ENCODE measurements at regions not wholly inside any gene's neighbourhood (a gene's known extent, or its start where the extent isn't known, plus 50 kb on each side); places are given as distances from the start of the nearest gene placed in this dataset.

DNA sequence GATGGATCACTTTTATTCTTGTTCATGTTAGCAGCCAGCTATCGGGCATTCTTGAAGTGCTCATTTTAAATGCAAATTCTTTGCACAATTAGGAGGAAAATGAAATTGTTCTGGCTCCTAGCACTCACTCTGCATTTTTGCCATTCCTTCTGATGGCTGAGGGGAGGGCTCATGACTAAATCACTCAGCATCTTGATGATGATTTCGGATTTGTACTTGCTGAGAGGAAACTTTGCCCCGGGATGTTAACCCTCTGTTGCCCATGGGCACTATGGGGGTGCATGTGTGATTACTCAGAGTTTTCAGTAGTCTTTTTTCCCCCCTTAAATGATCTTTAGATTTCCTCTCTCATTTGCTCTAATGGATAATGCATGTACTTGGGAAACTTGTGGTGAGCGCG is 299.6 kb upstream of the C2CD4B start:
- no peaks in the 10 kb centered on the region for H3F3A ChIP-seq (ENCODE audit: insufficient read depth, low read length)
- H3K79me2 ChIP-seq (ENCODE audit: low read length) = no peaks in the 10 kb centered on the region
- no peaks in the 10 kb centered on the region for H3K36me3 ChIP-seq (replicated peaks; ENCODE audit: insufficient read depth, low read length)
- no peak overlapping the region for H3K4me2 ChIP-seq (ENCODE audit: low read depth, low read length)
- no peaks in the 10 kb centered on the region for H3K9me2 ChIP-seq (replicated peaks; ENCODE audit: insufficient read depth, low read length)
- no peaks in the 10 kb centered on the region for H3K4me1 ChIP-seq (ENCODE audit: low read length)
- H2AFZ ChIP-seq (ENCODE audit: low read length) = no peak overlapping the region
- H3K27ac ChIP-seq (ENCODE audit: low read length) = no peak overlapping the region
- no peak for TF ChIP-seq EZH2phosphoT487 (IDR thresholded peaks at IDR 0.05; ENCODE audit: low read length)
- no peak for TF ChIP-seq EZH2 (optimal IDR thresholded peaks at IDR 0.05; ENCODE audit: low read depth, low read length)
- TF ChIP-seq, protein P1, sequence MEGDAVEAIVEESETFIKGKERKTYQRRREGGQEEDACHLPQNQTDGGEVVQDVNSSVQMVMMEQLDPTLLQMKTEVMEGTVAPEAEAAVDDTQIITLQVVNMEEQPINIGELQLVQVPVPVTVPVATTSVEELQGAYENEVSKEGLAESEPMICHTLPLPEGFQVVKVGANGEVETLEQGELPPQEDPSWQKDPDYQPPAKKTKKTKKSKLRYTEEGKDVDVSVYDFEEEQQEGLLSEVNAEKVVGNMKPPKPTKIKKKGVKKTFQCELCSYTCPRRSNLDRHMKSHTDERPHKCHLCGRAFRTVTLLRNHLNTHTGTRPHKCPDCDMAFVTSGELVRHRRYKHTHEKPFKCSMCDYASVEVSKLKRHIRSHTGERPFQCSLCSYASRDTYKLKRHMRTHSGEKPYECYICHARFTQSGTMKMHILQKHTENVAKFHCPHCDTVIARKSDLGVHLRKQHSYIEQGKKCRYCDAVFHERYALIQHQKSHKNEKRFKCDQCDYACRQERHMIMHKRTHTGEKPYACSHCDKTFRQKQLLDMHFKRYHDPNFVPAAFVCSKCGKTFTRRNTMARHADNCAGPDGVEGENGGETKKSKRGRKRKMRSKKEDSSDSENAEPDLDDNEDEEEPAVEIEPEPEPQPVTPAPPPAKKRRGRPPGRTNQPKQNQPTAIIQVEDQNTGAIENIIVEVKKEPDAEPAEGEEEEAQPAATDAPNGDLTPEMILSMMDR (IDR thresholded peaks at IDR 0.05; ENCODE audit: low read length) = no peak
- no peak overlapping the region for H3K9ac ChIP-seq (ENCODE audit: low read length)
- no peak for DNase-seq
- H3K27me3 ChIP-seq (replicated peaks; ENCODE audit: insufficient read depth, low read length) = no peaks in the 10 kb centered on the region
- H3K4me3 ChIP-seq (ENCODE audit: low read length) = no peak overlapping the region
- no peaks in the 10 kb centered on the region for H3K9me3 ChIP-seq (replicated peaks; ENCODE audit: insufficient read depth, low read length)
- no peaks in the 10 kb centered on the region for H4K20me1 ChIP-seq (ENCODE audit: insufficient read depth, low read length)

DNA sequence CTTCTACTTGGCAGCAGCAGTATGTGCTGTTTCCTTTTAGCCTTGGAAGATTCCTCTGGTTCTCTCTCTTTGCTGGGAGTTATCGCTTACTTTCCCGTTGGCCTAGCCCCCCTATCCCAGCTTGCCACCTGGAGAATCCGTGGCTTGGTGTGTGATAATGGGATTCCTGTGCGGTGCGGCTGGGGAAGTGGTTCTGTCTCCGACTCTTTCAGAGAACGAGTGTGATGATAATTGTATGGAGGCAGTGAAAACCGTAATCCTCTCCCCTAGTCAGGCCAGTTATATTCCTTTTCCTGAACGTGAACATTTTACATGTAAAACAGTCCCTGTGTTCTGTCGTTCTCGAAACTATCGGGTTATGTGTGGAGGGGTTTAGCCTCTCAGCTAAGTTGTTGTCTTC is 300.1 kb upstream of the C2CD4B start:
- no peaks in the 10 kb centered on the region for H3K36me3 ChIP-seq (replicated peaks; ENCODE audit: insufficient read depth, low read length)
- no peaks in the 10 kb centered on the region for H3K9me2 ChIP-seq (replicated peaks; ENCODE audit: insufficient read depth, low read length)
- H3K79me2 ChIP-seq (ENCODE audit: low read length) = no peaks in the 10 kb centered on the region
- H2AFZ ChIP-seq (ENCODE audit: low read length) = no peak overlapping the region
- no peak overlapping the region for H3K27ac ChIP-seq (ENCODE audit: low read length)
- H3K9ac ChIP-seq (ENCODE audit: low read length) = no peak overlapping the region
- DNase-seq = no peak
- no peak overlapping the region for H3K4me3 ChIP-seq (ENCODE audit: low read length)
- H3K9me3 ChIP-seq (replicated peaks; ENCODE audit: insufficient read depth, low read length) = no peaks in the 10 kb centered on the region
- H3K4me2 ChIP-seq (ENCODE audit: low read depth, low read length) = no peak overlapping the region
- no peaks in the 10 kb centered on the region for H3F3A ChIP-seq (ENCODE audit: insufficient read depth, low read length)
- TF ChIP-seq EZH2 (optimal IDR thresholded peaks at IDR 0.05; ENCODE audit: low read depth, low read length) = no peak
- TF ChIP-seq, protein P1 (IDR thresholded peaks at IDR 0.05; ENCODE audit: low read length) = no peak
- no peak for TF ChIP-seq EZH2phosphoT487 (IDR thresholded peaks at IDR 0.05; ENCODE audit: low read length)
- H3K27me3 ChIP-seq (replicated peaks; ENCODE audit: insufficient read depth, low read length) = no peaks in the 10 kb centered on the region
- no peaks in the 10 kb centered on the region for H3K4me1 ChIP-seq (ENCODE audit: low read length)
- no peaks in the 10 kb centered on the region for H4K20me1 ChIP-seq (ENCODE audit: insufficient read depth, low read length)

DNA sequence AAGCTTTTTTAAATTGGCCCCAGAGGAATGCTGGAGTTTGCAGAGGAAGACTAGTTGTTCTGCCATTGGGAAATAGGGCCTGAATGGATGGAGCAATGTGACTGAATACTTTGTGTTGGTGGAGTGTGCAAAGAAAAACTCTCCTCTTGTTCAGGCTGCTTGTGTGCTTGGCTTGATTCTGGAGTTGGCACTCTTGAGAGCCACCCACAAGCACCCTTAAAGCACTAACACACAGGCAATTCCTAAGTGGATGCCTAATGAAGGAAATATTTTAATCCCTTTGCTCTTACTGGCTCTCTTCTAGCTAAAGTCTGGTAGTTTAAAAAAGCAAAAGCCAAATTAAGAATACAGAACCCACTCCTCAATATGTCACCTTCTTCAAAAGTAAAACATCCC is 304.4 kb upstream of the C2CD4B start:
- H3K36me3 ChIP-seq (replicated peaks; ENCODE audit: insufficient read depth, low read length) = no peaks in the 10 kb centered on the region
- no peak overlapping the region for H3K4me3 ChIP-seq (ENCODE audit: low read length)
- H3K27me3 ChIP-seq (replicated peaks; ENCODE audit: insufficient read depth, low read length) = no peaks in the 10 kb centered on the region
- no peak for DNase-seq
- no peaks in the 10 kb centered on the region for H3K9me3 ChIP-seq (replicated peaks; ENCODE audit: insufficient read depth, low read length)
- H4K20me1 ChIP-seq (ENCODE audit: insufficient read depth, low read length) = no peaks in the 10 kb centered on the region
- TF ChIP-seq EZH2phosphoT487 (IDR thresholded peaks at IDR 0.05; ENCODE audit: low read length) (no peak), EZH2 (optimal IDR thresholded peaks at IDR 0.05; ENCODE audit: low read depth, low read length) (no peak)
- TF ChIP-seq, protein P1 (IDR thresholded peaks at IDR 0.05; ENCODE audit: low read length) = no peak
- no peaks in the 10 kb centered on the region for H3K4me1 ChIP-seq (ENCODE audit: low read length)
- no peak overlapping the region for H3K27ac ChIP-seq (ENCODE audit: low read length)
- no peaks in the 10 kb centered on the region for H3K79me2 ChIP-seq (ENCODE audit: low read length)
- no peaks in the 10 kb centered on the region for H3K9me2 ChIP-seq (replicated peaks; ENCODE audit: insufficient read depth, low read length)
- H3F3A ChIP-seq (ENCODE audit: insufficient read depth, low read length) = no peaks in the 10 kb centered on the region
- H3K4me2 ChIP-seq (ENCODE audit: low read depth, low read length) = no peak overlapping the region
- H2AFZ ChIP-seq (ENCODE audit: low read length) = no peak overlapping the region
- H3K9ac ChIP-seq (ENCODE audit: low read length) = no peak overlapping the region

Measured in MM.1S (cell line).